A673 (cell line): ENCODE measurements at regions not wholly inside any gene's neighbourhood (a gene's known extent, or its start where the extent isn't known, plus 50 kb on each side); places are given as distances from the start of the nearest gene placed in this dataset.

Experiments
- BruUV-seq: library from RNA; stranded (reverse); fragments of 400-500 nt; replicated peaks from 2 replicates; lab custom pipeline; 2021; lab: Mats Ljungman, UMichigan
- CTCF ChIA-PET: fragments of 300-600 bp; sonication (Branson Sonifier 250); formaldehyde crosslinking; loops from one replicate; lab custom pipeline; 2022; ENCODE audit warnings: antibody characterized with exemption; lab: Charles Lee
- POLR2A ChIA-PET: fragments of 300-600 bp; sonication (Branson Sonifier 250); formaldehyde crosslinking; loops from one replicate; lab custom pipeline; 2022; ENCODE audit warnings: antibody characterized with exemption; ENCODE audit not compliant: low non-redundant PET; lab: Charles Lee
- DNase-seq: peaks from one replicate; pipeline ENCODE4 v3.0.0-alpha.2; 2015; ENCODE audit warnings: low spot score
- H3K27ac ChIP-seq: fragments of 200-600 bp; sonication (generic); 2 replicates; pipeline ENCODE4 v1.5.1; 2016; ENCODE audit warnings: mixed run types, low read depth, mild to moderate bottlenecking, mixed read lengths, antibody characterized with exemption, low read length; ENCODE audit not compliant: poor library complexity, severe bottlenecking
- H3K27me3 ChIP-seq: fragments of 200-600 bp; sonication (generic); replicated peaks from 2 replicates; pipeline ENCODE4 v1.6.1; 2017; ENCODE audit warnings: mixed run types, low read depth, mild to moderate bottlenecking, mixed read lengths, antibody characterized with exemption, low read length; ENCODE audit not compliant: insufficient read depth, poor library complexity
- H3K36me3 ChIP-seq: fragments of 200-600 bp; sonication (generic); 2 replicates; pipeline ENCODE4 v1.6.1; 2016; ENCODE audit warnings: mixed run types, mild to moderate bottlenecking, mixed read lengths, antibody characterized with exemption, low read length; ENCODE audit not compliant: insufficient read depth, poor library complexity, severe bottlenecking
- H3K4me1 ChIP-seq: fragments of 200-600 bp; sonication (generic); 2 replicates; pipeline ENCODE4 v1.6.1; 2017; ENCODE audit warnings: mixed run types, mild to moderate bottlenecking, mixed read lengths, antibody characterized with exemption, low read length; ENCODE audit not compliant: insufficient read depth, poor library complexity, severe bottlenecking
- H3K4me3 ChIP-seq: fragments of 200-600 bp; sonication (generic); 2 replicates; pipeline ENCODE4 v1.5.1; 2016; ENCODE audit warnings: low read depth, mixed run types, mild to moderate bottlenecking, mixed read lengths, low read length; ENCODE audit not compliant: poor library complexity, severe bottlenecking
- H3K9me3 ChIP-seq: fragments of 200-600 bp; sonication (generic); 2 replicates; pipeline ENCODE4 v1.6.1; 2016; ENCODE audit warnings: mixed run types, low read depth, mild to moderate bottlenecking, mixed read lengths, antibody characterized with exemption, low read length; ENCODE audit not compliant: poor library complexity, severe bottlenecking
- CTCF ChIP-seq: fragments of 300-800, 200-600 bp; sonication (generic); conservative IDR thresholded peaks from 2 replicates; pipeline ENCODE4 v1.5.1; 2017; ENCODE audit warnings: low read depth, mild to moderate bottlenecking, antibody characterized with exemption, low read length, moderate library complexity, mixed read lengths
- EZH2 ChIP-seq: fragments of 200-600 bp; sonication (generic); IDR thresholded peaks from 2 replicates; pipeline ENCODE4 v1.6.1; 2017; ENCODE audit warnings: borderline replicate concordance, low read depth, mild to moderate bottlenecking, mixed read lengths, antibody characterized with exemption, low read length; ENCODE audit not compliant: poor library complexity, severe bottlenecking
- intact Hi-C: fragments of 100-400 bp; cut with micrococcal nuclease; formaldehyde crosslinking; loops from one replicate; pipeline ENCODE4 v1.10.0; 2022; ENCODE audit not compliant: unreplicated experiment

DNA sequence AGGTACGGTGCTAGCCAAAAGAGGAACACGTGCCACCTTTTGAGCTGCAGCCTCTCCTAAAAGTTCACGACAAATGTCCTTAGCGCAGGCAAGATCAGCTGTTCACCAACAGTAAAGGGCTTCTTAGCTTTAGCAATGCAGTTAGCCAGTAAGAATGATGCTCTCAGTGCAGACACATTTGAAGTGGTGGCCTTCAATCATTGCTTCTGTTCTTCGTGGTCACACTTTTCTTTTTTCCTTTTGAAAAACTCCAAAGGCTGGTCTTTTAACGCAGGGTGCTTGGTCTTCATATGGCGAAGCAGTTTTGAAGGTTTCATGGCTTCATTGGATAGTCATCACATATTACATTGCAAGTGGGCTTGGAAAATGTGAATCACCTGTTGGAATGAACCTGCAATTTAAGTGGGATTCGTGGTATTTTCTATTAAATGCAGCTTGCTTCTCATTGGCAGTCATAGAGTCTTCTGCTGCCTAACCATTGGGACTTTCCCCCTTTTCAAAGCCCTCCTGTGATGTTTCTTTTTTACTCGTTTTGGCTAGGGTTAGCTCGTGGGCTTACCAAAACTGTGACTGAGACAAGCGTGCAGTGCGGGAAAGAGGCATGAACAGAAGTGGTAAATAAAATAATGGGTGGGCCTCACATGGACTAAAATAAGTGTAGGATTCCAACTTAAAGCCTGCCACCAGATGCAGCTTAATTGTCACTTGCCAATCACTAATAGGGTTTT lies 100.9 kb downstream of the MRPL36 start:
- Histone ChIP-seq H3K9me3 (no peaks in the 10 kb centered on the region), H3K36me3 (no peaks in the 10 kb centered on the region), H3K4me3 (no peak overlapping the region), H3K27me3 (peaks cover 30% of the 10 kb centered on the region), H3K4me1 (no peaks in the 10 kb centered on the region), H3K27ac (no peak overlapping the region)
- POLR2A ChIA-PET: no interaction called here
- intact Hi-C loops: no loop called here
- DNase-seq: no peak
- no peak for TF ChIP-seq EZH2
- TF ChIP-seq CTCF: no peak
- BruUV-seq: no TSS peak
- CTCF ChIA-PET: no interaction called here

DNA sequence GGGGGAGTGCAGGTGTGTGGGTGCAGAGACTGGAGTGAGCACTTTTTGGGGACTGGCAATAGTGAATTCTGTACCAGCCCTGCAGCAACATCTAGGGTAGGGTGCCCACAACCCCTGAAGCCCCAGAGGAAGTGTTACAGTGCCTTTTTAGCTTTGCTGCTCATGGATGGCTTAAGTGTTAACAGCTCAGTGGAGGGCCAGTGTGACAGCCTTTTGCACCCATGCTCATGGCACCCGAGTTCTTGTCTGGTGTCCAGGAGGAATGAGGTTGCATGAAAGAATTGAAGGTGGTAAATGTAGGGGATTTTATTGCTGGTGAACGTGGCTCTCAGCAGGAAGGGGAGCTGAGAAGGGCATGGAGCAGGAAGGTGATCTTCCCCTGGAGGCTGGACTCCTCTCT lies 107.3 kb downstream of the MRPL36 start:
- no TSS peak for BruUV-seq
- Histone ChIP-seq H3K4me3 (no peak overlapping the region), H3K27ac (no peak overlapping the region), H3K27me3 (peaks cover 33% of the 10 kb centered on the region), H3K9me3 (no peaks in the 10 kb centered on the region), H3K4me1 (no peaks in the 10 kb centered on the region), H3K36me3 (no peaks in the 10 kb centered on the region)
- TF ChIP-seq EZH2: no peak
- POLR2A ChIA-PET: no interaction called here
- CTCF ChIA-PET: no interaction called here
- no peak for DNase-seq
- intact Hi-C loops: no loop called here

DNA sequence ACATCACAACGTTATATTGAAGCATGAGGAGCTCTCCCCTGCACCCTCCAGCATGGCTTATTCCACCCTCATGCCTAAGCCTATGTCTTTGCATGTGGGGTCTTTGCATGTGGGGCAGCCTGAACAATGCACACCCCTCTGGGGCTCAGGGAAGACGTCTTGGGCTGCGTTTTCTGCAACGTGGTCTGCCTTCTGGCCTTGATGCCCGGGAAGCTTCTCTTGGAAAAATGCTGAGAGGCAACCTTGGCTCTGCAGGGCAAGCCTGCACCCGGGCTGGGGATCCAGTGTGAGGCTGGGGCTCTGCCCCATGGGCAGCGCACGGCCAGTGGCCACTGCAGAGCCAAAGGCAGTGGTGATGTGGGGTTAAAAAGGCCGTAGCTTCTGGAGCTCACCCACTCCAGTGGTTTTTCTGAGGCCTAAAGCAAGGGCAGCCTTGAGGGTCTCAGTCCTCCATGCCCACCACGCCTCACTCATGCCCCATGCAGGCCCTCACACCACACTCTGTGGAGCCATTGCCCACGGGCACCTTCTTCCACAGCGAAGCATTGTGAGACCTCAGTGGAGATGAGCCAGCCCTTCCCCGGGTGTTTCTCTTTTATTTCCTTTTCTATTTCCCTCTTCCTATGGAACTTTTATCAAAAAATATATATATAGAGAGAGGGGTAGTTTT lies 112.2 kb downstream of the MRPL36 start:
- Histone ChIP-seq H3K27ac (no peak overlapping the region), H3K9me3 (no peaks in the 10 kb centered on the region), H3K4me3 (no peak overlapping the region), H3K27me3 (peaks cover 37% of the 10 kb centered on the region), H3K4me1 (no peaks in the 10 kb centered on the region), H3K36me3 (no peaks in the 10 kb centered on the region)
- ChIA-PET POLR2A (no interaction called here), CTCF (no interaction called here)
- BruUV-seq: no TSS peak
- TF ChIP-seq EZH2: no peak
- no peak for TF ChIP-seq CTCF
- intact Hi-C loops: no loop called here
- DNase-seq: no peak
